Hepatocyte (in vitro differentiated cells): ENCODE measurements at regions not wholly inside any gene's neighbourhood (a gene's known extent, or its start where the extent isn't known, plus 50 kb on each side); places are given as distances from the start of the nearest gene placed in this dataset.

ENCODE experiments used
- DNase-seq: peaks from one replicate; pipeline ENCODE4 v3.0.0-alpha.2; 2016; ENCODE audit warnings: low spot score
- H2AFZ ChIP-seq: fragments of 200-600 bp; sonication (generic); 2 replicates; pipeline ENCODE4 v1.6.0; 2016; ENCODE audit warnings: antibody characterized with exemption, mild to moderate bottlenecking
- H3K27ac ChIP-seq: fragments of 200-600 bp; sonication (generic); 2 replicates; pipeline ENCODE4 v1.5.1; 2016; ENCODE audit warnings: mild to moderate bottlenecking
- H3K27me3 ChIP-seq: fragments of 200-600 bp; sonication (generic); 2 replicates; pipeline ENCODE4 v1.6.1; 2016
- H3K36me3 ChIP-seq: fragments of 200-600 bp; sonication (generic); replicated peaks from 2 replicates; pipeline ENCODE4 v1.5.1; 2016; ENCODE audit warnings: low read depth; ENCODE audit not compliant: insufficient read depth
- H3K4me1 ChIP-seq: fragments of 200-600 bp; sonication (generic); 2 replicates; pipeline ENCODE4 v1.5.1; 2016; ENCODE audit warnings: mild to moderate bottlenecking, moderate library complexity; ENCODE audit not compliant: insufficient read depth
- H3K4me2 ChIP-seq: fragments of 200-600 bp; sonication (generic); 2 replicates; pipeline ENCODE4 v1.6.0; 2016
- H3K4me3 ChIP-seq: fragments of 200-600 bp; sonication (generic); 2 replicates; pipeline ENCODE4 v1.5.1; 2016; ENCODE audit warnings: mild to moderate bottlenecking
- H3K79me2 ChIP-seq: fragments of 200-600 bp; sonication (generic); 2 replicates; pipeline ENCODE4 v1.6.0; 2017; ENCODE audit warnings: mild to moderate bottlenecking
- H3K9me2 ChIP-seq: fragments of 200-600 bp; sonication (generic); replicated peaks from 2 replicates; pipeline ENCODE4 v1.6.0; 2017; ENCODE audit warnings: mild to moderate bottlenecking; ENCODE audit not compliant: insufficient read depth
- H3K9me3 ChIP-seq: fragments of 200-600 bp; sonication (generic); 2 replicates; pipeline ENCODE4 v1.5.1; 2016; ENCODE audit warnings: low read depth, mild to moderate bottlenecking
- H4K20me1 ChIP-seq: fragments of 200-600 bp; sonication (generic); 2 replicates; pipeline ENCODE4 v1.6.0; 2016; ENCODE audit warnings: mild to moderate bottlenecking; ENCODE audit not compliant: insufficient read depth, poor library complexity, severe bottlenecking
- EZH2 ChIP-seq: fragments of 200-600 bp; sonication (generic); IDR thresholded peaks from 2 replicates; pipeline ENCODE4 v1.6.1; 2016; ENCODE audit warnings: antibody characterized with exemption, mild to moderate bottlenecking, borderline replicate concordance
- EZH2phosphoT487 ChIP-seq: fragments of 200-600 bp; sonication (generic); IDR thresholded peaks from one replicate; pipeline ENCODE4 v1.6.1; 2018; ENCODE audit warnings: antibody characterized with exemption, mild to moderate bottlenecking, low read depth, moderate library complexity; ENCODE audit not compliant: unreplicated experiment, severe bottlenecking
- WGBS: methylation state at CpG from one replicate; pipeline ENCODE4 v1.1.6; 2016; ENCODE audit warnings: low lambda C conversion rate; ENCODE audit errors: missing lambda C conversion rate; 5-methylcytosine and 5-hydroxymethylcytosine counted together
- TF ChIP-seq, protein P1 (sequence below): fragments of 200-600 bp; sonication (generic); IDR thresholded peaks from 2 replicates; pipeline ENCODE4 v1.5.1; 2016; ENCODE audit warnings: antibody characterized with exemption, mild to moderate bottlenecking; ENCODE audit not compliant: poor library complexity

- H3K27ac ChIP-seq: no peak overlapping the region
- H3K9me3 ChIP-seq: no peaks in the 10 kb centered on the region
- no peak overlapping the region for H2AFZ ChIP-seq
- no peaks in the 10 kb centered on the region for H3K79me2 ChIP-seq
- no peaks in the 10 kb centered on the region for H4K20me1 ChIP-seq
- no peaks in the 10 kb centered on the region for H3K4me1 ChIP-seq
- DNase-seq: no peak
- H3K36me3 ChIP-seq: no peaks in the 10 kb centered on the region
- WGBS: 90% methylated on average over 4 of the region's 4 CpGs
- H3K27me3 ChIP-seq: no peaks in the 10 kb centered on the region
- H3K9me2 ChIP-seq: no peaks in the 10 kb centered on the region
- no peak overlapping the region for H3K4me2 ChIP-seq
- TF ChIP-seq, protein P1, sequence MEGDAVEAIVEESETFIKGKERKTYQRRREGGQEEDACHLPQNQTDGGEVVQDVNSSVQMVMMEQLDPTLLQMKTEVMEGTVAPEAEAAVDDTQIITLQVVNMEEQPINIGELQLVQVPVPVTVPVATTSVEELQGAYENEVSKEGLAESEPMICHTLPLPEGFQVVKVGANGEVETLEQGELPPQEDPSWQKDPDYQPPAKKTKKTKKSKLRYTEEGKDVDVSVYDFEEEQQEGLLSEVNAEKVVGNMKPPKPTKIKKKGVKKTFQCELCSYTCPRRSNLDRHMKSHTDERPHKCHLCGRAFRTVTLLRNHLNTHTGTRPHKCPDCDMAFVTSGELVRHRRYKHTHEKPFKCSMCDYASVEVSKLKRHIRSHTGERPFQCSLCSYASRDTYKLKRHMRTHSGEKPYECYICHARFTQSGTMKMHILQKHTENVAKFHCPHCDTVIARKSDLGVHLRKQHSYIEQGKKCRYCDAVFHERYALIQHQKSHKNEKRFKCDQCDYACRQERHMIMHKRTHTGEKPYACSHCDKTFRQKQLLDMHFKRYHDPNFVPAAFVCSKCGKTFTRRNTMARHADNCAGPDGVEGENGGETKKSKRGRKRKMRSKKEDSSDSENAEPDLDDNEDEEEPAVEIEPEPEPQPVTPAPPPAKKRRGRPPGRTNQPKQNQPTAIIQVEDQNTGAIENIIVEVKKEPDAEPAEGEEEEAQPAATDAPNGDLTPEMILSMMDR: no peak
- H3K4me3 ChIP-seq: no peak overlapping the region
Measured at GRCh38 chr2:35374845-35375244, 980.7 kb upstream of the CRIM1 start.

DNA sequence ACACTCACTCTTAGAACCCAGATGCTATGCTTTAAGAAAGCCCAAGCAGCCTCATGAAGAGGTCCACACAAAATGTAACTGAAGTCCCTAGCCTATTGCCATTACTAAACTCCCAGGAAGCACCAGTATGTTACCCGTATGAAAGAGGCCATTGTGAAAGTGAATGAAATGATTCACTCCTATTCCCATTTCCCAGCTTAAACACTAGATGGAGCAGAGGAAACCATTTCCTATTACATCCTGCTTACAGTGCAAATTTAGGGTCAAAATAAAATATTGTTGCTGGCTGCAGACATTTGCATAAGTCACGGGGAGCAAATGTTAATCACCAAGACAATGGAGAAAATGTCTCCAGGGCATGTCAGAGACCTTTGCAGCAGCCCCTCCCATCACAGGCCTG lies 989.7 kb upstream of the CRIM1 start:
- H3K4me1 ChIP-seq: no peaks in the 10 kb centered on the region
- H3K27me3 ChIP-seq: no peaks in the 10 kb centered on the region
- H3K4me3 ChIP-seq: no peak overlapping the region
- 60% methylated on average over 2 of the region's 2 CpGs for WGBS
- no peaks in the 10 kb centered on the region for H3K36me3 ChIP-seq
- no peak overlapping the region for H3K4me2 ChIP-seq
- no peak overlapping the region for H2AFZ ChIP-seq
- H4K20me1 ChIP-seq: no peaks in the 10 kb centered on the region
- no peaks in the 10 kb centered on the region for H3K79me2 ChIP-seq
- DNase-seq: no peak
- TF ChIP-seq EZH2phosphoT487 (no peak), EZH2 (no peak)
- TF ChIP-seq, protein P1: no peak
- H3K9me3 ChIP-seq: no peaks in the 10 kb centered on the region
- H3K27ac ChIP-seq: no peak overlapping the region
- no peaks in the 10 kb centered on the region for H3K9me2 ChIP-seq

DNA sequence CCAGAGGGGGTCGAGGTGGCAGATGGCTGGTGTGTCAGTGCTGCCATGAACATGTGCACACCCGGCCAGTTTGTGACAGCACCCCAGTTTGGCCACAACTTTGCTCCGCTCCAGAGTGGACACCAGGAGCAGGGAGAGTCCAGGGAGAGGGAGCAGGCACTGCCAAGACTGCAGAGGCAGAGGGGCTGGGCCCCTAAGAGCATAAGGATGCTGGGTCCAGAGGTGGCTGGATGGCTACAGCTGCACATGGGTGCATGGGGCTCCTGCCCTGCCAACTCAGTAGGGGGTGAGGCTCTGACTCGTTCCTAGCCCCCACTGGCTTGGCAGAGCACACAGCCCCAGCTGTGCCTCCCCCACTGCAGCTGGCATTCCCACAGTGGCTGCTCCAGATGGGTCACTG lies 999.2 kb upstream of the CRIM1 start:
- no peak overlapping the region for H2AFZ ChIP-seq
- H3K9me2 ChIP-seq: no peaks in the 10 kb centered on the region
- 80% methylated on average over 4 of the region's 4 CpGs for WGBS
- H3K4me1 ChIP-seq: no peaks in the 10 kb centered on the region
- H3K27ac ChIP-seq: no peak overlapping the region
- no peak overlapping the region for H3K4me2 ChIP-seq
- H4K20me1 ChIP-seq: no peaks in the 10 kb centered on the region
- no peaks in the 10 kb centered on the region for H3K9me3 ChIP-seq
- TF ChIP-seq, protein P1: no peak
- TF ChIP-seq EZH2: no peak
- no peak for TF ChIP-seq EZH2phosphoT487
- H3K79me2 ChIP-seq: no peaks in the 10 kb centered on the region
- no peak for DNase-seq
- no peak overlapping the region for H3K4me3 ChIP-seq
- H3K36me3 ChIP-seq: no peaks in the 10 kb centered on the region
- H3K27me3 ChIP-seq: no peaks in the 10 kb centered on the region

- WGBS: 94% methylated on average over 6 of the region's 6 CpGs
- H4K20me1 ChIP-seq: no peaks in the 10 kb centered on the region
- DNase-seq: no peak
- no peak overlapping the region for H3K4me3 ChIP-seq
- H3K36me3 ChIP-seq: no peaks in the 10 kb centered on the region
- H3K27me3 ChIP-seq: no peaks in the 10 kb centered on the region
- no peaks in the 10 kb centered on the region for H3K79me2 ChIP-seq
- H3K4me1 ChIP-seq: no peaks in the 10 kb centered on the region
- H3K4me2 ChIP-seq: no peak overlapping the region
- no peak overlapping the region for H3K27ac ChIP-seq
- no peak overlapping the region for H2AFZ ChIP-seq
- TF ChIP-seq EZH2phosphoT487 (no peak), EZH2 (no peak)
- TF ChIP-seq, protein P1: no peak
- no peaks in the 10 kb centered on the region for H3K9me2 ChIP-seq
- no peaks in the 10 kb centered on the region for H3K9me3 ChIP-seq
Measured at GRCh38 chr2:35355056-35355455, 1000.5 kb upstream of the CRIM1 start.
